Esophagus squamous epithelium (tissue), 5 donors: ENCODE measurements at regions not wholly inside any gene's neighbourhood (a gene's known extent, or its start where the extent isn't known, plus 50 kb on each side); places are given as distances from the start of the nearest gene placed in this dataset.
"Not testable (repeated sequence)": the region's sequence is repeated elsewhere in the genome, so short reads cannot be mapped to it uniquely, and the experiment has no call there.

Experiments
- DNase-seq: peaks from one replicate; lab custom pipeline; 2025; lab: John Stamatoyannopoulos, UW
- H3K27ac ChIP-seq, 4 donors: fragments of 200-600 bp; sonication (generic); one replicate each; pipeline ENCODE4 v1.5.1; 2016 to 2019; ENCODE audit warnings: mild to moderate bottlenecking in 1 of 4
- H3K27me3 ChIP-seq, 4 donors: fragments of 200-600 bp; sonication (generic); 1 replicate in 3 of 4; 2 replicates in 1 of 4; pipeline versions ENCODE4 v1.5.1 to v1.6.0; 2017 to 2021; ENCODE audit warnings: antibody characterized with exemption in 1 of 4
- H3K36me3 ChIP-seq, 3 donors: fragments of 200-600 bp; sonication (generic); one replicate each; pipeline ENCODE4 v1.5.1; 2016 to 2019
- H3K4me1 ChIP-seq, 3 donors: fragments of 200-600 bp; sonication (generic); one replicate each; pipeline ENCODE4 v1.5.1; 2017 to 2019
- H3K4me3 ChIP-seq, 4 donors: fragments of 200-600 bp; sonication (generic); 1 replicate in 3 of 4; 2 replicates in 1 of 4; pipeline ENCODE4 v1.5.1; 2016 to 2019; ENCODE audit warnings: mild to moderate bottlenecking in 2 of 4, moderate library complexity in 1 of 4
- H3K9me3 ChIP-seq, 3 donors: fragments of 200-600 bp; sonication (generic); one replicate each; pipeline ENCODE4 v1.5.1; 2016 to 2019
- POLR2A ChIP-seq, 4 donors: fragments of 450-650 bp; IDR thresholded peaks; one replicate each; pipeline ENCODE4 v1.6.1; 2017; ENCODE audit warnings: antibody characterized with exemption in 4 of 4, mild to moderate bottlenecking in 4 of 4, moderate library complexity in 3 of 4
- WGBS, 2 donors: methylation state at CpG; one replicate each; pipeline ENCODE4 v1.1.5; 2018; 5-methylcytosine and 5-hydroxymethylcytosine counted together
- intact Hi-C: fragments of 100-400 bp; cut with DNase I; formaldehyde crosslinking; loops from one replicate; pipeline ENCODE4 v1.15.0; 2022
- TF ChIP-seq, protein P1 (sequence below), 6 experiments: fragments of 450-650 bp in 4 of 6; fragments of 200-600 bp in 2 of 6; sonication (generic) in 2 of 6; IDR thresholded peaks; one replicate each; pipeline ENCODE4 v1.5.1; 2016 to 2019; ENCODE audit warnings: antibody characterized with exemption in 6 of 6, mild to moderate bottlenecking in 4 of 6, moderate library complexity in 4 of 6
- donor health status: DM: yes; HTN: yes; CAD: no.

DNA sequence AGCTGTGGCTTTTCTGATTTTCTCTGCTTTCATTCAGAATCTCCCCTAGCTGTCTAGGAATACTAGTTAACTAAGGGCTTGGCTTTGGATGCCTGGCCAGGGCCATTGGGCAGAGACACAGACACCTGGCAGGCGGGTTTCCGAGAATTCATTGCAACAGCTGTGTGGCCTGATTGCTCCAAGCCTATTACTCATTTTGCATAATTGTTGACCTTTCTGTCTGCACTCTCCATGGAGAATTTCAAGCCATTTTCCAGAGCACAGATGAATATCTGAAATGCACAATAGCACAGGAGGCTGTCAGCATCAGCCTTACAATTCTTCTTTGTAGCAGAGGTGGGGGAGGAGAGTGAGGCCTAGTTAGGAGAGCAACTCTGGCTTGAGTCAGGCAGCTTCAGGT, 310.5 kb downstream of the DMAC1 start:
- intact Hi-C loops, result no loop called here
- 58 to 67% methylated on average over 2 of the region's 2 CpGs for WGBS, 2 donors

DNA sequence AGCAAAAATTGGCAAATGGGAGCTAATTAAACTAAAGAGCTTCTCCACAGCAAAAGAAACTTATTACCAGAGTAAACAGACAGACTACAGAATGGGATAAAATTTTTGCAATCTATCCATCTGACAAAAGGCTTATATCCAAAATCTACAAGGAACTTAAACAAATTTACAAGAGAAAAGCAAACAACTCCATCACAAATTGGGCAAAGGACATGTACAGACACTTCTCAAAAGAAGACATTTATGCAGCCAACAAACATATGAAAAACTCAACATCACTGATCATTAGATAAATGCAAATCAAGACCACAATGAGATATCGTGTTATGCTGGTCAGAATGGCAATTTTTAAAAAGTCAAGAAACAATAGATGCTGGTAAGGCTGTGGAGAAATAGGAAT, 315.6 kb downstream of the DMAC1 start:
- H3K9me3 ChIP-seq, H3K4me3 ChIP-seq, H3K36me3 ChIP-seq, H3K27ac ChIP-seq, H3K27me3 ChIP-seq, DNase-seq, H3K4me1 ChIP-seq, intact Hi-C loops: not testable (repeated sequence)
- WGBS, 2 donors, result 22 to 24% methylated on average over 1 of the region's 1 CpG

More for the DNA sequence above, 310.5 kb downstream of the DMAC1 start:
- H3K9me3 ChIP-seq, result no peaks in the 10 kb centered on the region
- no peak for DNase-seq
- TF ChIP-seq POLR2A (IDR thresholded peaks at IDR 0.05), result no peak
- TF ChIP-seq, protein P1, sequence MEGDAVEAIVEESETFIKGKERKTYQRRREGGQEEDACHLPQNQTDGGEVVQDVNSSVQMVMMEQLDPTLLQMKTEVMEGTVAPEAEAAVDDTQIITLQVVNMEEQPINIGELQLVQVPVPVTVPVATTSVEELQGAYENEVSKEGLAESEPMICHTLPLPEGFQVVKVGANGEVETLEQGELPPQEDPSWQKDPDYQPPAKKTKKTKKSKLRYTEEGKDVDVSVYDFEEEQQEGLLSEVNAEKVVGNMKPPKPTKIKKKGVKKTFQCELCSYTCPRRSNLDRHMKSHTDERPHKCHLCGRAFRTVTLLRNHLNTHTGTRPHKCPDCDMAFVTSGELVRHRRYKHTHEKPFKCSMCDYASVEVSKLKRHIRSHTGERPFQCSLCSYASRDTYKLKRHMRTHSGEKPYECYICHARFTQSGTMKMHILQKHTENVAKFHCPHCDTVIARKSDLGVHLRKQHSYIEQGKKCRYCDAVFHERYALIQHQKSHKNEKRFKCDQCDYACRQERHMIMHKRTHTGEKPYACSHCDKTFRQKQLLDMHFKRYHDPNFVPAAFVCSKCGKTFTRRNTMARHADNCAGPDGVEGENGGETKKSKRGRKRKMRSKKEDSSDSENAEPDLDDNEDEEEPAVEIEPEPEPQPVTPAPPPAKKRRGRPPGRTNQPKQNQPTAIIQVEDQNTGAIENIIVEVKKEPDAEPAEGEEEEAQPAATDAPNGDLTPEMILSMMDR (IDR thresholded peaks at IDR 0.05), result no peak
- no peaks in the 10 kb centered on the region for H3K27me3 ChIP-seq
- H3K36me3 ChIP-seq, result no peaks in the 10 kb centered on the region
- no peak overlapping the region for H3K27ac ChIP-seq
- no peak overlapping the region for H3K4me3 ChIP-seq
- H3K4me1 ChIP-seq, result no peaks in the 10 kb centered on the region

DNA sequence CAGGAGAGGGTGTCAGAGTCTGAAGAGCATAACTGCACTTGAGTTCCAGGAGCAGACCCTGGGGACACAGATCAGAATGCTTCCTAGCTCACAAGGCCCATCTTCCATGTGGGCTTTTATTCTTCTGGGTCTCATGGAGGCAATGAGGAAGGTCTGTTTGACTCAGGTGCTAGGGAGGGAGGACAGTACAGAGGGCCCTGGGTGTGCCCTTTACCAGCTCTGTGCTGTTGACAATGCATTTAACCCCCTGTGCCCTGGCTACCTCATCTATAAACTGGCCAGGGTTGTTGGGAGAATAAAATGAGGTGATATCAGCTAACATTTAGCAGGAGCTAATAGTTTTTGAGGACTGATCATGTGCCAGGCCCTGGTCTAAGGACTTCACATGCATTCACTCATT, 318.0 kb downstream of the DMAC1 start:
- intact Hi-C loops, result no loop called here
- DNase-seq, result no peak
- no peaks in the 10 kb centered on the region for H3K27me3 ChIP-seq
- no peak overlapping the region for H3K27ac ChIP-seq
- no peaks in the 10 kb centered on the region for H3K36me3 ChIP-seq
- H3K4me1 ChIP-seq, result no peaks in the 10 kb centered on the region
- TF ChIP-seq, protein P1 (IDR thresholded peaks at IDR 0.05), result no peak
- no peak for TF ChIP-seq POLR2A (IDR thresholded peaks at IDR 0.05)
- H3K4me3 ChIP-seq, result no peak overlapping the region
- no peaks in the 10 kb centered on the region for H3K9me3 ChIP-seq

DNA sequence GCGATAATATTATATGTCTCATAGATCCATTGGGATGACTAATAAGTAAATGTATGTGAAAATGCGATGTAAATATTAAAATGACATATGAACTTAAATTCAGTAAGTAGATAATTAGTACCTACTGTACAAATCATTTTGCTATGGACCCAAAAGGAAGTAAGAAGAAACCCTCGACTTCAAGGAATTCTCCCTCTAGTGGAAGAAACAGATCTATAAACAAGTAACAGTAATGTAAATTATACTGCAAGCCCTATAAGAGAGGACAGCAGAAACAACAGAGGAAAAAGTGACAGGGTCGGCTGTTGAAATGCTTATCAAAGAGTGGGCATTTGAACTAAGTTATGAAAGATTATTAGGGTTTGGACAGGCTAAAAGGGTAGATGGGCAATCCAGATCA, 320.3 kb downstream of the DMAC1 start:
- 70 to 76% methylated on average over 4 of the region's 4 CpGs for WGBS, 2 donors
- Histone ChIP-seq H3K36me3 (no peaks in the 10 kb centered on the region), H3K27me3 (no peaks in the 10 kb centered on the region), H3K4me1 (no peaks in the 10 kb centered on the region), H3K27ac (no peak overlapping the region), H3K4me3 (no peak overlapping the region), H3K9me3 (no peaks in the 10 kb centered on the region)
- no peak for TF ChIP-seq POLR2A (IDR thresholded peaks at IDR 0.05)
- intact Hi-C loops, result no loop called here
- DNase-seq, result no peak

DNA sequence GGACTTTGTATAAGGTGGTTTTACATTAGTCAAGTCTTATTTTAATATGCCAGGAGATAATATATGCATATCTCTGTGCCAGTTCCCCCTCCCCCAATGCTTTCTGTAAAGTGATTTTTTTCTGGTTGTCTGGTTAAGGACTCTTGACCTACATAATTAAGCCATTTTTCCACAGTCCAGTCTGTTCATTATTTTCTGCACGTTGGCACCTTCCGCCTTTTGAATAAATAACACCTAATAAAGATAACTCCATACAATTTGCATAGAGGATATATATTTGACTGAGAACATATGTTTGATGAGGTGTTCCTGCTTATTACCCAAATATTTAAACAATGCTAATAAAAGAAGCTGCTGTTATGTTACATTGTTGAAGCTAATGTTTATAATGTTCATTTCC, 320.9 kb downstream of the DMAC1 start:
- no peak for DNase-seq

DNA sequence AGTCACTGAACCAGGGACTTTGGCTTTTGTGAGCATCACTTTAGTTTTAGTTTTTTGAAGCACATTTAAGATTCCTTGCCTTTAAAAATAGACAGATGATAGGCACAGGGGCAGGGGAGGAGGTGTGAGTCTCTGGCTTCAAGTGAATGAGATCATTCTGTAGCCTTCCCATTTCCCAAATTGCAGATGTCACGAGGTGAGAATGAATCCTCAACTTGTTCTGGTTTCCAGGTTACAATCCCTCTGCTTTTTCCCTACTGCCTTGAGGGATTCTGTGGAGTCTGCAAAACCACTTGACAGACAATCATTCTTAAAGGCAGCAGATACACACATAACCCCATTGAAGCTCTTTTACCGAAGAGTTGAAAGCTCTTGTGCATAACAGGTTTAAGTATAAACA, 332.4 kb downstream of the DMAC1 start:
- Histone ChIP-seq H3K9me3 (no peaks in the 10 kb centered on the region), H3K4me1 (no peaks in the 10 kb centered on the region), H3K27me3 (no peaks in the 10 kb centered on the region), H3K27ac (no peak overlapping the region), H3K4me3 (no peak overlapping the region), H3K36me3 (no peaks in the 10 kb centered on the region)
- WGBS, 2 donors, result 63 to 86% methylated on average over 2 of the region's 2 CpGs
- intact Hi-C loops, result no loop called here
- TF ChIP-seq POLR2A (IDR thresholded peaks at IDR 0.05), result no peak
- TF ChIP-seq, protein P1 (IDR thresholded peaks at IDR 0.05), result no peak
- DNase-seq, result no peak

More for the DNA sequence above, 320.9 kb downstream of the DMAC1 start:
- no peaks in the 10 kb centered on the region for H3K9me3 ChIP-seq
- intact Hi-C loops, result no loop called here
- TF ChIP-seq POLR2A (IDR thresholded peaks at IDR 0.05), result no peak
- TF ChIP-seq, protein P1 (IDR thresholded peaks at IDR 0.05), result no peak
- no peaks in the 10 kb centered on the region for H3K27me3 ChIP-seq
- H3K36me3 ChIP-seq, result no peaks in the 10 kb centered on the region
- H3K4me3 ChIP-seq, result no peak overlapping the region
- no peaks in the 10 kb centered on the region for H3K4me1 ChIP-seq
- H3K27ac ChIP-seq, result no peak overlapping the region
- WGBS, 2 donors, result 83 to 90% methylated on average over 2 of the region's 2 CpGs
